ENCODE measurements at regions not wholly inside any gene's neighbourhood (a gene's known extent, or its start where the extent isn't known, plus 50 kb on each side); places are given as distances from the start of the nearest gene placed in this dataset.

DNA sequence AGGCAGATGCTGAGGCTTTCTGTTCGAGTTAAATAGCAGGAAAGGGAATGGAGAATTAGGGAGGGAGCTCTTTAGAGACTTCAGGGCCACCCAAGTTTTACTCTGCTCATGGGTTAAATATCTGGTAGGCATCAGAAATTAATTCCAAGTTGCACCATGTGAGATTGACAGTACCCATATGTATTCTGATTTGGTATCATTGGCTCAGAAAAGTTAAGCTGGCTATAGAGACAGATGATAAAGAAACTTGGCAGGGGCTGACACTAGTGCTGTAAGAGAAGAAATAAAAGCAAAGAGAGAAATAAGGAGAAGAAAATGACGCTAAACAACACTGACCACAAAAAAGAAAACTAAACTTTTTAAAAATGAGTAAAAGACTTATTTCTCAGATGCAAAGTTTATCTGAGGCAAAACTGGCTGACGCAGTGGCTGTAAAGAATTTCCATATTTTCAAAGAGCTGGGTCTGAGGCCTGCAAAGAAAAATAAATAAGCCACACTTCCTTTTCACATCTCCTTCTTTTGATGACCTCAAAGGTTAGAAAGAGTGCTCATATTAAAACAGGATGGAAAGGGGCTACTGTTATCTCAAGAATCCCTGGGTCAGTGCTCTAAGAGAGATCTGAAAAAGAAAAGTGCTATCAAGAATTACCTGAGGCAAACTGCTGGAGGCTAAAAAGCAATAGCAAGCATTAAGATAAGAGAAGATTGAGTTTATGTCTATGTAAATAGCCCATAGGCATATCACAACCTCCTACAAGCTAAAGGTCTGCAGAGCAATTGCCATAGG is 399.0 kb upstream of the MEF2C start:
- Histone ChIP-seq H3K9me3 (ENCODE audit: control insufficient read depth, insufficient read depth, low read depth, low read length) (no peaks in the 10 kb centered on the region), H3K36me3 (ENCODE audit: control insufficient read depth, insufficient read depth, low read length) (no peaks in the 10 kb centered on the region), H3K27ac (ENCODE audit: low read length) (no peak overlapping the region), H3K4me3 (ENCODE audit: low read depth in 2 of 2, low read length in 2 of 2) (no peak overlapping the region), H3K4me1 (ENCODE audit: control insufficient read depth, insufficient read depth, low read length) (no peaks in the 10 kb centered on the region), H3K27me3 (ENCODE audit: control insufficient read depth, insufficient read depth, low read length) (no peaks in the 10 kb centered on the region)
- ChIA-PET CTCF (no interaction called here), POLR2A (no interaction called here)
- in situ Hi-C loops (cut with HindIII; ENCODE audit: low pct_unique_long_range_greater_than_20kb, low sequenced_read_pairs) (no loop called here), intact Hi-C loops (cut with micrococcal nuclease; ENCODE audit: unreplicated experiment) (no loop called here)
- TF ChIP-seq TCF7L2 (IDR thresholded peaks at IDR 0.05; ENCODE audit: low read depth, low read length) (no peak), POLR2AphosphoS5 (IDR thresholded peaks at IDR 0.05; ENCODE audit: low read depth, low read length) (no peak)
- TF ChIP-seq, protein P1, sequence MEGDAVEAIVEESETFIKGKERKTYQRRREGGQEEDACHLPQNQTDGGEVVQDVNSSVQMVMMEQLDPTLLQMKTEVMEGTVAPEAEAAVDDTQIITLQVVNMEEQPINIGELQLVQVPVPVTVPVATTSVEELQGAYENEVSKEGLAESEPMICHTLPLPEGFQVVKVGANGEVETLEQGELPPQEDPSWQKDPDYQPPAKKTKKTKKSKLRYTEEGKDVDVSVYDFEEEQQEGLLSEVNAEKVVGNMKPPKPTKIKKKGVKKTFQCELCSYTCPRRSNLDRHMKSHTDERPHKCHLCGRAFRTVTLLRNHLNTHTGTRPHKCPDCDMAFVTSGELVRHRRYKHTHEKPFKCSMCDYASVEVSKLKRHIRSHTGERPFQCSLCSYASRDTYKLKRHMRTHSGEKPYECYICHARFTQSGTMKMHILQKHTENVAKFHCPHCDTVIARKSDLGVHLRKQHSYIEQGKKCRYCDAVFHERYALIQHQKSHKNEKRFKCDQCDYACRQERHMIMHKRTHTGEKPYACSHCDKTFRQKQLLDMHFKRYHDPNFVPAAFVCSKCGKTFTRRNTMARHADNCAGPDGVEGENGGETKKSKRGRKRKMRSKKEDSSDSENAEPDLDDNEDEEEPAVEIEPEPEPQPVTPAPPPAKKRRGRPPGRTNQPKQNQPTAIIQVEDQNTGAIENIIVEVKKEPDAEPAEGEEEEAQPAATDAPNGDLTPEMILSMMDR (IDR thresholded peaks at IDR 0.05) = no peak
- TF ChIP-seq, protein P2, sequence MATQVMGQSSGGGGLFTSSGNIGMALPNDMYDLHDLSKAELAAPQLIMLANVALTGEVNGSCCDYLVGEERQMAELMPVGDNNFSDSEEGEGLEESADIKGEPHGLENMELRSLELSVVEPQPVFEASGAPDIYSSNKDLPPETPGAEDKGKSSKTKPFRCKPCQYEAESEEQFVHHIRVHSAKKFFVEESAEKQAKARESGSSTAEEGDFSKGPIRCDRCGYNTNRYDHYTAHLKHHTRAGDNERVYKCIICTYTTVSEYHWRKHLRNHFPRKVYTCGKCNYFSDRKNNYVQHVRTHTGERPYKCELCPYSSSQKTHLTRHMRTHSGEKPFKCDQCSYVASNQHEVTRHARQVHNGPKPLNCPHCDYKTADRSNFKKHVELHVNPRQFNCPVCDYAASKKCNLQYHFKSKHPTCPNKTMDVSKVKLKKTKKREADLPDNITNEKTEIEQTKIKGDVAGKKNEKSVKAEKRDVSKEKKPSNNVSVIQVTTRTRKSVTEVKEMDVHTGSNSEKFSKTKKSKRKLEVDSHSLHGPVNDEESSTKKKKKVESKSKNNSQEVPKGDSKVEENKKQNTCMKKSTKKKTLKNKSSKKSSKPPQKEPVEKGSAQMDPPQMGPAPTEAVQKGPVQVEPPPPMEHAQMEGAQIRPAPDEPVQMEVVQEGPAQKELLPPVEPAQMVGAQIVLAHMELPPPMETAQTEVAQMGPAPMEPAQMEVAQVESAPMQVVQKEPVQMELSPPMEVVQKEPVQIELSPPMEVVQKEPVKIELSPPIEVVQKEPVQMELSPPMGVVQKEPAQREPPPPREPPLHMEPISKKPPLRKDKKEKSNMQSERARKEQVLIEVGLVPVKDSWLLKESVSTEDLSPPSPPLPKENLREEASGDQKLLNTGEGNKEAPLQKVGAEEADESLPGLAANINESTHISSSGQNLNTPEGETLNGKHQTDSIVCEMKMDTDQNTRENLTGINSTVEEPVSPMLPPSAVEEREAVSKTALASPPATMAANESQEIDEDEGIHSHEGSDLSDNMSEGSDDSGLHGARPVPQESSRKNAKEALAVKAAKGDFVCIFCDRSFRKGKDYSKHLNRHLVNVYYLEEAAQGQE (IDR thresholded peaks at IDR 0.05; ENCODE audit: insufficient read depth in 1 of 2, low read depth in 2 of 2, low read length in 1 of 2) = no peak
- no peak for DNase-seq (ENCODE audit: low read depth, low spot score)
- no peak for ATAC-seq
- BruUV-seq (replicated peaks) = no TSS peak

DNA sequence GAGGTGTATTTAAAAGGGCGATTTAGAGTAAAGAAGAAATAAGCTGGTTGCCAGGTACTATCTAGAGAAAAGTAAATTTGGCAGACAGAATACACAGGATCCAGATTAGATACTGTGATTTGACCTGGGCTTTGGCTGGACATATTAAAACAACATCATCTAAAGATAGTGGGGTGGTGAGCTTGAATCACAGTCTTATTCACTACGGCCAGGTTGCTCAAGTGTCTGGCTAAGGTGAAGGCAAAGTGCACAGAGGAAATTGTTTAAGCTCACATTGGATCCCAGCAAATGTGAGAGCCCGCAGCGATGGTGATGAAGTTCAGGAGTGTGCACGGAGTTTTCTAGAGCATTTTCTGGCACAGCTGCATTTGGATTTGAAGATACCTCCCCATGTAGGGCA is 398.2 kb upstream of the MEF2C start:
- H3K27ac ChIP-seq (ENCODE audit: low read length) = no peak overlapping the region
- in situ Hi-C loops (cut with HindIII; ENCODE audit: low pct_unique_long_range_greater_than_20kb, low sequenced_read_pairs) (no loop called here), intact Hi-C loops (cut with micrococcal nuclease; ENCODE audit: unreplicated experiment) (no loop called here)
- DNase-seq (ENCODE audit: low read depth, low spot score) = no peak
- BruUV-seq (replicated peaks) = no TSS peak
- TF ChIP-seq, protein P1 (IDR thresholded peaks at IDR 0.05) = no peak
- no peak for TF ChIP-seq SIN3A (IDR thresholded peaks at IDR 0.05; ENCODE audit: borderline replicate concordance, insufficient read depth, low read depth, low read length)
- H3K4me3 ChIP-seq (ENCODE audit: low read depth in 2 of 2, low read length in 2 of 2) = no peak overlapping the region
- H3K36me3 ChIP-seq (ENCODE audit: control insufficient read depth, insufficient read depth, low read length) = no peaks in the 10 kb centered on the region
- no peak for ATAC-seq
- H3K9me3 ChIP-seq (ENCODE audit: control insufficient read depth, insufficient read depth, low read depth, low read length) = no peaks in the 10 kb centered on the region
- no peaks in the 10 kb centered on the region for H3K4me1 ChIP-seq (ENCODE audit: control insufficient read depth, insufficient read depth, low read length)
- H3K27me3 ChIP-seq (ENCODE audit: control insufficient read depth, insufficient read depth, low read length) = no peaks in the 10 kb centered on the region
- POLR2A ChIA-PET = no interaction called here
- CTCF ChIA-PET = no interaction called here
